ENCODE measurements at regions not wholly inside any gene's neighbourhood (a gene's known extent, or its start where the extent isn't known, plus 50 kb on each side); places are given as distances from the start of the nearest gene placed in this dataset.
"Not testable (repeated sequence)": the region's sequence is repeated elsewhere in the genome, so short reads cannot be mapped to it uniquely, and the experiment has no call there.

- DNase-seq = no peak
These were observed 191.2 kb downstream of the TLE3 start for GRCh38 chr15:69906256-69907185.

- no peak for DNase-seq
These were observed 189.7 kb downstream of the TLE3 start for GRCh38 chr15:69908060-69908459.

GRCh38 chr15:69908590-69909420 lies 188.9 kb downstream of the TLE3 start:
- DNase-seq = no peak

- DNase-seq = no peak
These were observed 187.8 kb downstream of the TLE3 start for GRCh38 chr15:69909719-69910444.

GRCh38 chr15:69910514-69910913 lies 187.2 kb downstream of the TLE3 start:
- DNase-seq = no peak

- DNase-seq = no peak
These were observed 185.6 kb downstream of the TLE3 start for GRCh38 chr15:69912116-69912515.

DNA sequence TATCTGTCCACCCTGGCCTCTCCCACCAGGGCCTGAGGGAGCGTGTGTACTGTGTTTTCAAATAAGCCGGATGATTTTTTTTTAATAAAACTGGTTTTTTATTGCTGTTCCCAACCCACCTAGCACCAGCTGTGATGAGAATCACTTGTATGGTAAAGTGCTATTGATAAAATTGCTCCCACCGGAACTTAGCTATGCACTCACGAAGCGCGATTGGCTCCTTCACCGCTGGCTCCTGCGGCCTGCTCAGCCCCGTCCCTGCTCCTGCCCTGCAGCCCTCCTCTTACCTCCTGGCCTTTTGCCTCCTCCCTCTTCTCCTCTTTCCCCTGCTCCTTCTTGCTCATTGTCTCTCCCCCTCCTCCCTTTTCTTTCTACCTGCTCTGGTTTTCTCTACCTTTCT lies 183.7 kb downstream of the TLE3 start:
- no peak for DNase-seq

GRCh38 chr15:69914960-69915359 lies 182.8 kb downstream of the TLE3 start:
- no peak for DNase-seq

- no peak for DNase-seq
These were observed 181.4 kb downstream of the TLE3 start for GRCh38 chr15:69916169-69916785.

- DNase-seq = no peak
These were observed 180.7 kb downstream of the TLE3 start for GRCh38 chr15:69917056-69917455.

- DNase-seq = no peak
These were observed 177.9 kb downstream of the TLE3 start for GRCh38 chr15:69919816-69920215.

DNA sequence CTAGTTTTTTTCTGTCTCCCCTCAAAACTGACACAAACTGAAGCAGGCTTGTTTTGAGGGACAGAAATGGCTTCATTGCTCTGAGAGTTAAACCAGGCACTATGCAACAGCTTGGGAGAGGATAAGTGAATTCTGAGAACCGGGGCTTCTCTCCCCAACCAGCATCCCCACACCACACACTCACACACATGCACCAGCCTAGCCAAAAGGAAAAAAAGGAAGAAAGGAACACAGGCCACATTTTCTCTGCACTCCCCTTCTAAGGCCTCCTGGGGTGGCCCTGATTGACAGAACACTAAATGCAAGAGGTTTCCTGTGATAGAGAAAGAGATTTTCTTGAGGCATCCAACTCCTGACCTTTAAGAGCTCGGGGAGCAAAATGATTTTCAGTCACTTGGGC lies 177.5 kb downstream of the TLE3 start:
- no peak for DNase-seq

DNA sequence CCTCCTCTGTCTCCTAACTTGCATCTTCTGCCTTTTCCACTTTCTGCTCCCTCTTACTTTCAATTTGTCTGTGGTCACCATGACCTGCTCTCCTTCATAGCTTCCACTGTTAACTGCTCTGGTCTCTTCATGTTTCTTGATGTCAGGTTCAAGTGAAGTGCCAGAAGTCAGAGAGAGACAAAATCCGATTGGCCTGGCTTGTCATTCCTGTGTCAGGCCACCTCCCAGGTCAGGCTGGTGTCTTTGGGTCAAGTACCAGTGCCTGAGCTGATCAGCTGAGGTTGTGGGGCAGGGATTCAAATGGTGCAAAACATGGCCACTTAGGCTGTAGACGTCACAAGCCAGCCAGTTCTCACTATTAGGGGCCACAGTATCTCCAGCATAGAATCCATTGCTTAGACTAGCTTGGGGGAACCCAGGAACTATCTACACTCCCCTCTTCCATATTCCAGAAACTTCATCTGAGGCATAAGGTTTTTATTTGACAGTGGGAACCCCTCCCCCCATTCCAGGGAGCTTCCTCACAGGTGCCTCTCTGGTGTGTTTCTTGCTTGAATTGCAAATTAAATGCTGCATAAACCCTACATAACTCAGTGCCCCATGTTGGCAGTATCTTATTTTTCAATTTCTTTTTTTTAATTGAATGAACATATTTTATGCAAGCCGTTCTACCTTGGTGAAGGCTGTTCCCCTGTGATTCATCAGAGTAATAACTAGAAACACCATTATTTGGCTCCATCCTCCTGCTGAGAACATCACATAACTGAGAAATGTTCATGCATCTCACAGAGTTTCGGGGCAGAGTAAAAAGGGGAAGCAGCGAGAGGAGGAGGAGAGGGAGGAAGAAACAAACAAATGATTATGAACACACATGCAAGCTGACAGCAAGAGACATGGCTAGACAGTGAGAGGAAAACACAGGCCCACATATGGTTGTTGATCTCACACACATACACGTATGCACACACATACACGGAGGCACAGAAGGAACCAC lies 175.8 kb downstream of the TLE3 start:
- no peak for DNase-seq

GRCh38 chr15:69924531-69924930 lies 173.2 kb downstream of the TLE3 start:
- no peak for DNase-seq

DNA sequence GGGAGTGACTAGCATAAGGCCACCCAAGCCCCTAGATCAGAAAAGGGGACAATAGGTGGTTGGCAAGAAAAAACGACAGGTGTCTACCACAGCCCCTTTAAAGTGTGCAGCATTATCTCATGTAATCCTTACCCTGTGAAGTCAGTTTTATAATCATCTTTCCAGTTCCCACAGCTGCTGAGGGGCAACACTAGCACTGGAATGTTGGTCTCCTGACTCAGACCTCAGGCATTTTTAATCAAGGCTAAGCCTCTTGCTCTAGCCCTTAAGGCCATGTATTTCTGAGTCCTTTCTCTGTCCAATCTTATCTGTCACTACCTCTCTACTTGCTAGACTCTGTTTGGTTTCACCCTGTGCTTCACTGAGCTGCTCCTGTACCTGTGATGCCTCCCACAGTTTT lies 171.7 kb downstream of the TLE3 start:
- no peak for DNase-seq

- no peak for DNase-seq
These were observed 171.0 kb downstream of the TLE3 start for GRCh38 chr15:69926721-69927120.

DNA sequence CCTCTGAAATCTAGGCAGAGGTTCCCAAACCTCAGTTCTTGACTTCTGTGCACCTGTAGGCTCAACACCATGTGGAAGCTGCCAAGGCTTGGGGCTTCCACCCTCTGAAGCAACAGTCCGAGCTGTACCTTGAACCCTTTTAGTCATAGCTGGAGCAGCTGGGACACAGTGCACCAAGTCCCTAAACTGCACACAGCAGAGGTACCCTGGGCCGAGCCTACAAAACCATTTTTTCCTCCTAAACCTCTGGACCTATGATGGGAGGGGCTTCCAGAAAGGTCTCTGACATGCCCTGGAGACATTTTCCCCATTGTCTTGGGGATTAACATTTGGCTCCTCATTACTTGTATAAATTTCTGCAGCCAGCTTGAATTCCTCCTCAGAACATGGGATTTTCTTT lies 168.8 kb downstream of the TLE3 start:
- DNase-seq = not testable (repeated sequence)

DNA sequence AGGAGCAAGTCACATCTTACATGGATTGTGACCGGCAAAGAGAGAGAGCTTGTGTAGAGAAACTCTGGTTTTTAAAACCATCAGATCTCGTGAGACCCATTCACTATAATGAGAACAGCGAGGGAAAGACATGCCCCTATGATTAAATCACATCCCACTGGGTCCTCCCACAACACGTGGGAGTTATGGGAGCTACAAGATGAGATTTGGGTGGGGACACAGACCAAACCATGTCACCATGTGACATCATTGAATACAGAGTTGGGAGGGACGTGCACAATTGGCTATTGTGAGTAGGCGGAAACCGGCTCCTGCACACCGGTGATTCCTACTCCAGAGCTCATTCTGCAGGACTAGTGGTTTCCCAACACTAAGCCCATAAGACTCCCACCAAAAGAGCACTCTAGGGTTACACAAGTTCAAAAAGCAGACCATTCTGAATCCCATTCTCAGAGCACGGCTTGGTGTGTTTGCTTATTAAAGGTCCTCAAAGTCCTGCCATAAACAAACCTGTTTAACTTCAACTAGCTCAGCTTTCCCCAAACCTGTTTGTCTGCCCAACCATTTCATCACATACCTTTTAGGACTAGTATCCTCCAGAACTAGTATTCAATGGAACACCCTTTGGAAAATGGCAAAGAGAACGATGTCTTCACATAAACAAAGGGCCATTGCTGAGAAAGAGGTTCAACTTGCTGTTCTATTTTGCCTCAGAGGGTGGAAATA lies 167.6 kb downstream of the TLE3 start:
- no peak for DNase-seq

DNA sequence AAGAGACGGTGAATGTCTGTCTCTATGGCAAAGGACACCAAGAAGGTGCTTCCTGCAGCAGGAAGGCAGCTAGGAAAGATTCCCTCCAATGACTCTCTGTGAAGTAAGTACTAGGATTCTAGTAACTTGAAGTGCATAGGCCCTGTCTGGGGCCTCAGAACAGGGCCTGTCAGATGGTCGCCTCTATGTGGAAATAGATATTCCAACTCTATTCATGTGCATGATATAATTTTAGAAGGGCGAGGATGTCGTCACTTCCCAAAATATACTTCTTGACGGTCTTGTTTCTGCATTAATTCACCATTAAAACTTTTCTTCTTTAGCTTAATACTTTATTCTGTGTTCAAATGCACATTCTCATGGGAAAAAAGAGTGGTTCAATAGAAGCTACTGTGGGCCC lies 167.0 kb downstream of the TLE3 start:
- DNase-seq = no peak

- no peak for DNase-seq
These were observed 166.6 kb downstream of the TLE3 start for GRCh38 chr15:69931156-69931555.

DNA sequence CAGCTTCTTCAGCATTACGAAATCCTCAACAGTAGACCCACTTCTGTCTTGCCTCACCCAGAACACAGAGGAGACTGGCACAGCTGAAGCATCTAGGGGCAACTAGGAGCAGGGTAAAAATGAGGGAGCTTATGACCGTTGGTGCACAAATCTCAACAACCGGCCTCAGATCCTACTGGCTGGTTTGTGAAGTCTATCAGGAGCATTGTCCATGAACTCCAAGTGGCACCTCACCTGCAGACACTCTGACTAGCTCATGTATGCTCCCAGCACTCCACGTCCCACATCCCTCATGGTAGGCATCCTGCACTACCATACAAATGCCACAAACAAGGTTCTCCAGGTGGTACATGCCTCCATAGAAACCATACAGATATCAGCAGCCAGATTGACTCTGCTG lies 163.1 kb downstream of the TLE3 start:
- DNase-seq = no peak
